ENCODE measurements at regions not wholly inside any gene's neighbourhood (a gene's known extent, or its start where the extent isn't known, plus 50 kb on each side); places are given as distances from the start of the nearest gene placed in this dataset.

GRCh38 chr3:193778676-193779075, 185.7 kb downstream of the OPA1 start:
- TF ChIP-seq, protein P1, sequence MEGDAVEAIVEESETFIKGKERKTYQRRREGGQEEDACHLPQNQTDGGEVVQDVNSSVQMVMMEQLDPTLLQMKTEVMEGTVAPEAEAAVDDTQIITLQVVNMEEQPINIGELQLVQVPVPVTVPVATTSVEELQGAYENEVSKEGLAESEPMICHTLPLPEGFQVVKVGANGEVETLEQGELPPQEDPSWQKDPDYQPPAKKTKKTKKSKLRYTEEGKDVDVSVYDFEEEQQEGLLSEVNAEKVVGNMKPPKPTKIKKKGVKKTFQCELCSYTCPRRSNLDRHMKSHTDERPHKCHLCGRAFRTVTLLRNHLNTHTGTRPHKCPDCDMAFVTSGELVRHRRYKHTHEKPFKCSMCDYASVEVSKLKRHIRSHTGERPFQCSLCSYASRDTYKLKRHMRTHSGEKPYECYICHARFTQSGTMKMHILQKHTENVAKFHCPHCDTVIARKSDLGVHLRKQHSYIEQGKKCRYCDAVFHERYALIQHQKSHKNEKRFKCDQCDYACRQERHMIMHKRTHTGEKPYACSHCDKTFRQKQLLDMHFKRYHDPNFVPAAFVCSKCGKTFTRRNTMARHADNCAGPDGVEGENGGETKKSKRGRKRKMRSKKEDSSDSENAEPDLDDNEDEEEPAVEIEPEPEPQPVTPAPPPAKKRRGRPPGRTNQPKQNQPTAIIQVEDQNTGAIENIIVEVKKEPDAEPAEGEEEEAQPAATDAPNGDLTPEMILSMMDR (IDR thresholded peaks at IDR 0.05; ENCODE audit: low read depth, low read length, poor library complexity, severe bottlenecking): no peak
- TF ChIP-seq EZH2phosphoT487 (IDR thresholded peaks at IDR 0.05; ENCODE audit: borderline replicate concordance, low read length): no peak
